WTC11 (cell line): ENCODE measurements at regions not wholly inside any gene's neighbourhood (a gene's known extent, or its start where the extent isn't known, plus 50 kb on each side); places are given as distances from the start of the nearest gene placed in this dataset.

Experiments used
- ATAC-seq: fragments of 200-7000 bp; cut with Tn5 transposase; 2 replicates; pipeline ENCODE4 v1.10.0; 2021; ENCODE audit warnings: mild to moderate bottlenecking, moderate library complexity
- CTCF ChIA-PET: fragments of 300-600 bp; sonication (Branson Sonifier 250); formaldehyde crosslinking; loops from one replicate; lab custom pipeline; 2021; ENCODE audit warnings: antibody characterized with exemption; lab: Charles Lee
- POLR2A ChIA-PET: fragments of 350-600 bp; sonication (Branson Sonifier 250); formaldehyde crosslinking; loops from one replicate; lab custom pipeline; 2021; ENCODE audit warnings: antibody characterized with exemption; lab: Charles Lee
- DNase-seq: peaks from one replicate; pipeline ENCODE4 v3.0.0; 2021; ENCODE audit warnings: low spot score
- H3K27ac Mint-ChIP-seq: 2 replicates; pipeline ENCODE4 v1.8.0; 2021; ENCODE audit warnings: mixed read lengths
- H3K27me3 Mint-ChIP-seq: 2 replicates; pipeline ENCODE4 v1.8.0; 2021; ENCODE audit warnings: low read depth, mild to moderate bottlenecking, moderate library complexity, mixed read lengths
- H3K36me3 Mint-ChIP-seq: 2 replicates; pipeline ENCODE4 v1.8.0; 2021; ENCODE audit warnings: mixed read lengths
- H3K4me1 Mint-ChIP-seq: 2 replicates; pipeline ENCODE4 v1.8.0; 2022; ENCODE audit warnings: mixed read lengths
- H3K4me3 Mint-ChIP-seq: 2 replicates; pipeline ENCODE4 v1.8.0; 2021; ENCODE audit warnings: mild to moderate bottlenecking, moderate library complexity, mixed read lengths
- H3K9me3 Mint-ChIP-seq: 2 replicates; pipeline ENCODE4 v1.8.0; 2021; ENCODE audit warnings: mixed read lengths
- CREB1 ChIP-seq: sonication (generic); formaldehyde crosslinking; IDR thresholded peaks from 2 replicates; pipeline ENCODE4 v1.8.0; 2023; ENCODE audit warnings: mild to moderate bottlenecking, missing genetic modification reagents
- ETV6 ChIP-seq: sonication (generic); formaldehyde crosslinking; IDR thresholded peaks from 2 replicates; pipeline ENCODE4 v1.8.1; 2022; ENCODE audit warnings: mild to moderate bottlenecking, missing genetic modification reagents
- GRHL2 ChIP-seq: fragments of 250-450 bp; sonication (Bioruptor Pico); IDR thresholded peaks from 2 replicates; pipeline ENCODE4 v1.8.0; 2022; ENCODE audit warnings: mild to moderate bottlenecking, moderate library complexity; ENCODE audit not compliant: insufficient replicate concordance, severe bottlenecking
- GTF2I ChIP-seq: fragments of 250-450 bp; sonication (Bioruptor Pico); conservative IDR thresholded peaks from 2 replicates; pipeline ENCODE4 v1.4.0; 2021; ENCODE audit warnings: mild to moderate bottlenecking
- JUN ChIP-seq: sonication (generic); formaldehyde crosslinking; IDR thresholded peaks from 2 replicates; pipeline ENCODE4 v1.8.0; 2023; ENCODE audit warnings: mild to moderate bottlenecking, missing genetic modification reagents
- NFYB ChIP-seq: sonication (generic); formaldehyde crosslinking; conservative IDR thresholded peaks from 2 replicates; pipeline ENCODE4 v1.8.0; 2022; ENCODE audit warnings: low read depth, missing genetic modification reagents
- NR1H2 ChIP-seq: sonication (generic); formaldehyde crosslinking; IDR thresholded peaks from 2 replicates; pipeline ENCODE4 v1.9.0; 2021; ENCODE audit warnings: mild to moderate bottlenecking, moderate library complexity, missing genetic modification reagents
- OVOL2 ChIP-seq: fragments of 250-450 bp; sonication (Bioruptor Pico); IDR thresholded peaks from 2 replicates; pipeline ENCODE4 v1.9.0; 2021; ENCODE audit warnings: mild to moderate bottlenecking, borderline replicate concordance
- SMAD4 ChIP-seq: sonication (generic); formaldehyde crosslinking; IDR thresholded peaks from 2 replicates; pipeline ENCODE4 v1.8.0; 2022; ENCODE audit warnings: mild to moderate bottlenecking, missing genetic modification reagents
- TP53 ChIP-seq: sonication (generic); formaldehyde crosslinking; IDR thresholded peaks from 2 replicates; pipeline ENCODE4 v1.8.1; 2023; ENCODE audit warnings: mild to moderate bottlenecking, missing genetic modification reagents
- ZNF138 ChIP-seq: sonication (generic); formaldehyde crosslinking; conservative IDR thresholded peaks from 2 replicates; pipeline ENCODE4 v1.8.1; 2022; ENCODE audit warnings: mild to moderate bottlenecking, moderate library complexity, missing genetic modification reagents
- ZNF317 ChIP-seq: sonication (generic); formaldehyde crosslinking; IDR thresholded peaks from 2 replicates; pipeline ENCODE4 v1.8.1; 2023; ENCODE audit warnings: low read depth, mild to moderate bottlenecking, moderate library complexity, missing genetic modification reagents, borderline replicate concordance
- ZNF396 ChIP-seq: fragments of 250-450 bp; sonication (Bioruptor Pico); IDR thresholded peaks from 2 replicates; pipeline ENCODE4 v1.8.0; 2021; ENCODE audit warnings: mild to moderate bottlenecking, moderate library complexity, borderline replicate concordance
- TF ChIP-seq, protein P1 (sequence below): fragments of 250-450 bp; sonication (Bioruptor Pico); IDR thresholded peaks from 2 replicates; pipeline ENCODE4 v1.9.0; 2021; ENCODE audit warnings: moderate library complexity, mild to moderate bottlenecking, inconsistent platforms, borderline replicate concordance
- TF ChIP-seq, protein P2 (sequence below): sonication (generic); formaldehyde crosslinking; IDR thresholded peaks from 2 replicates; pipeline ENCODE4 v1.8.1; 2022; ENCODE audit warnings: low read depth, mild to moderate bottlenecking, moderate library complexity, missing genetic modification reagents, borderline replicate concordance
- TF ChIP-seq, protein P3 (sequence below): sonication (generic); formaldehyde crosslinking; IDR thresholded peaks from 2 replicates; pipeline ENCODE4 v1.8.1; 2023; ENCODE audit warnings: mild to moderate bottlenecking, missing genetic modification reagents
- TF ChIP-seq, protein P4 (sequence below): sonication (generic); formaldehyde crosslinking; conservative IDR thresholded peaks from 2 replicates; pipeline ENCODE4 v1.8.1; 2022; ENCODE audit warnings: mild to moderate bottlenecking, missing genetic modification reagents
- TF ChIP-seq, protein P5 (sequence below): fragments of 250-450 bp; sonication (Bioruptor Pico); IDR thresholded peaks from 2 replicates; pipeline ENCODE4 v1.9.0; 2021; ENCODE audit warnings: mild to moderate bottlenecking

DNA sequence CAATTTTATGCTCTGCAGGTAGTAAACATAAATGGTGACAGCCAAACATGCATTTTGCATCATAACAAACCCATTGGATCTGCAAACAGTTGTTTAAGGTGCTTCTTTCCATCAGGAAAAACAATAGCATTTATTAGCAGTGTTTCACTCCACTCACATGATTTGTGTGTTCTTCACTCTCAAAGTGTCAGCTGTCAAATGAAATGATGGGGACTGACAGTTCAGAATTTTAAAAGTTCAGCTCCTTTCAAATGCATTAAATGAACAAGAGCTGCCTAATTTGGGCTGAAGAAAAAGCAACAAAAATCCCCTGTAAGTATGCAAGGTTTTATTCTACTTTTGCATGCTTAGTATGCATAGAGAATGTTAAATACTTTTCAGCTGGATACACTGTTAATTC lies 145.2 kb upstream of the CDIN1 start:
- no peak overlapping the region for H3K27ac Mint-ChIP-seq
- no peak for DNase-seq
- ATAC-seq: no peak
- TF ChIP-seq OVOL2 (CRISPR knock-in tag) (no peak), ETV6 (CRISPR knock-in tag) (no peak), CREB1 (no peak), GTF2I (CRISPR knock-in tag) (no peak), TP53 (no peak)
- TF ChIP-seq, protein P1, sequence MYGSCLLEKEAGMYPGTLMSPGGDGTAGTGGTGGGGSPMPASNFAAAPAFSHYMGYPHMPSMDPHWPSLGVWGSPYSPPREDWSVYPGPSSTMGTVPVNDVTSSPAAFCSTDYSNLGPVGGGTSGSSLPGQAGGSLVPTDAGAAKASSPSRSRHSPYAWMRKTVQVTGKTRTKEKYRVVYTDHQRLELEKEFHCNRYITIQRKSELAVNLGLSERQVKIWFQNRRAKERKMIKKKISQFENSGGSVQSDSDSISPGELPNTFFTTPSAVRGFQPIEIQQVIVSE: no peak
- TF ChIP-seq, protein P2, sequence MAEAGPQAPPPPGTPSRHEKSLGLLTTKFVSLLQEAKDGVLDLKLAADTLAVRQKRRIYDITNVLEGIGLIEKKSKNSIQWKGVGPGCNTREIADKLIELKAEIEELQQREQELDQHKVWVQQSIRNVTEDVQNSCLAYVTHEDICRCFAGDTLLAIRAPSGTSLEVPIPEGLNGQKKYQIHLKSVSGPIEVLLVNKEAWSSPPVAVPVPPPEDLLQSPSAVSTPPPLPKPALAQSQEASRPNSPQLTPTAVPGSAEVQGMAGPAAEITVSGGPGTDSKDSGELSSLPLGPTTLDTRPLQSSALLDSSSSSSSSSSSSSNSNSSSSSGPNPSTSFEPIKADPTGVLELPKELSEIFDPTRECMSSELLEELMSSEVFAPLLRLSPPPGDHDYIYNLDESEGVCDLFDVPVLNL (CRISPR knock-in tag): no peak
- no peaks in the 10 kb centered on the region for H3K9me3 Mint-ChIP-seq
- no peaks in the 10 kb centered on the region for H3K27me3 Mint-ChIP-seq
- no peaks in the 10 kb centered on the region for H3K4me1 Mint-ChIP-seq
- H3K36me3 Mint-ChIP-seq: no peaks in the 10 kb centered on the region
- no peak overlapping the region for H3K4me3 Mint-ChIP-seq
- POLR2A ChIA-PET: no interaction called here
- CTCF ChIA-PET: no interaction called here

DNA sequence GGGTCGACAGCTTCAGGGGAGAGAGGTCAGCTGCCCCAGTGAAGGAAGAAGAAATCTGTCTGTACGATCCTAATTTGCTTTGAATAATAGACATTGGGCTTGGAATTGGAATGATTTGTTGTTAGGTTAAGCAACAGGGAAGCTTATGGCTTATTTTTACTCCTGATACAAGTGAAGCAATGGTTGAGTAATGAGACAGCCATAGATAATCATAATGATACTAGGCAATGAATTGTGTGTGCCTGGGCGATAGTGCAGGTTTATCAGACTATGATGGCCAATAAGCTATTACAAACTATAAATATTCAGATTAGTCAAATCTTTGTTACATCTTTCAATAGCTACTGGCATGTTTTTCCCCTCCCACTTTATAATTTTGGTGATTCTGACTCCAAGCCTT lies 140.9 kb upstream of the CDIN1 start:
- POLR2A ChIA-PET: no interaction called here

DNA sequence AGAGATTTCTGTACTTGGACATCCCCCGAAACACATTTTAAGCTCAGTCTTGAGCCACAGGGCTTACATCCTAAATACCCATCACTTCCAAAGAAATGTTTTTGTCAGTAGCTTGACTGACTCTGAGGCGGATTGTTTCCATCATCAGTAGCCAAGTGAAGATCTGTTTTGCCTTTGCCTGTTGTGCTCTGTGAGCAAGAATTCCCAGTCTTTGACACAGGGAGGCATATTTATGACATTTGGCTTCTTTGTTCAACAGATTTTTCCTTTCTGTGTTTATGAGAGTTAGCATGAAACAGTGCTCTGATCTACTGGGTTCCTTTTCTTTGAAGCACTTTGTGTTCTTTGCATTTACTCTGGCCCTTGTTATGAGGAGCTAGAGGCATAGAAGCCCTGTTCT lies 132.1 kb upstream of the CDIN1 start:
- H3K36me3 Mint-ChIP-seq: no peaks in the 10 kb centered on the region
- no peak overlapping the region for H3K27ac Mint-ChIP-seq
- TF ChIP-seq JUN (CRISPR knock-in tag): no peak
- TF ChIP-seq NR1H2 (CRISPR knock-in tag): no peak
- TF ChIP-seq ZNF317 (CRISPR knock-in tag): no peak
- TF ChIP-seq ZNF138 (CRISPR knock-in tag): no peak
- TF ChIP-seq, protein P3, sequence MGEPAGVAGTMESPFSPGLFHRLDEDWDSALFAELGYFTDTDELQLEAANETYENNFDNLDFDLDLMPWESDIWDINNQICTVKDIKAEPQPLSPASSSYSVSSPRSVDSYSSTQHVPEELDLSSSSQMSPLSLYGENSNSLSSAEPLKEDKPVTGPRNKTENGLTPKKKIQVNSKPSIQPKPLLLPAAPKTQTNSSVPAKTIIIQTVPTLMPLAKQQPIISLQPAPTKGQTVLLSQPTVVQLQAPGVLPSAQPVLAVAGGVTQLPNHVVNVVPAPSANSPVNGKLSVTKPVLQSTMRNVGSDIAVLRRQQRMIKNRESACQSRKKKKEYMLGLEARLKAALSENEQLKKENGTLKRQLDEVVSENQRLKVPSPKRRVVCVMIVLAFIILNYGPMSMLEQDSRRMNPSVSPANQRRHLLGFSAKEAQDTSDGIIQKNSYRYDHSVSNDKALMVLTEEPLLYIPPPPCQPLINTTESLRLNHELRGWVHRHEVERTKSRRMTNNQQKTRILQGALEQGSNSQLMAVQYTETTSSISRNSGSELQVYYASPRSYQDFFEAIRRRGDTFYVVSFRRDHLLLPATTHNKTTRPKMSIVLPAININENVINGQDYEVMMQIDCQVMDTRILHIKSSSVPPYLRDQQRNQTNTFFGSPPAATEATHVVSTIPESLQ (CRISPR knock-in tag): no peak
- no peaks in the 10 kb centered on the region for H3K9me3 Mint-ChIP-seq
- no peak for DNase-seq
- CTCF ChIA-PET: no interaction called here
- H3K4me3 Mint-ChIP-seq: no peak overlapping the region
- no peaks in the 10 kb centered on the region for H3K27me3 Mint-ChIP-seq
- POLR2A ChIA-PET: no interaction called here
- no peak for ATAC-seq
- peaks cover 16% of the 10 kb centered on the region for H3K4me1 Mint-ChIP-seq

More for the DNA sequence above, 140.9 kb upstream of the CDIN1 start:
- Mint-ChIP-seq H3K9me3 (no peaks in the 10 kb centered on the region), H3K27ac (no peak overlapping the region), H3K4me3 (no peak overlapping the region), H3K27me3 (no peaks in the 10 kb centered on the region), H3K36me3 (no peaks in the 10 kb centered on the region), H3K4me1 (0 out of 2 replicates have a peak, but pooled peaks cover under 1% of the 10 kb centered on the region)
- CTCF ChIA-PET: no interaction called here
- ATAC-seq (no peak), DNase-seq (no peak)
- TF ChIP-seq GRHL2 (CRISPR knock-in tag) (no peak), SMAD4 (CRISPR knock-in tag) (no peak)
- TF ChIP-seq, protein P4, sequence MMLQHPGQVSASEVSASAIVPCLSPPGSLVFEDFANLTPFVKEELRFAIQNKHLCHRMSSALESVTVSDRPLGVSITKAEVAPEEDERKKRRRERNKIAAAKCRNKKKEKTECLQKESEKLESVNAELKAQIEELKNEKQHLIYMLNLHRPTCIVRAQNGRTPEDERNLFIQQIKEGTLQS: no peak

DNA sequence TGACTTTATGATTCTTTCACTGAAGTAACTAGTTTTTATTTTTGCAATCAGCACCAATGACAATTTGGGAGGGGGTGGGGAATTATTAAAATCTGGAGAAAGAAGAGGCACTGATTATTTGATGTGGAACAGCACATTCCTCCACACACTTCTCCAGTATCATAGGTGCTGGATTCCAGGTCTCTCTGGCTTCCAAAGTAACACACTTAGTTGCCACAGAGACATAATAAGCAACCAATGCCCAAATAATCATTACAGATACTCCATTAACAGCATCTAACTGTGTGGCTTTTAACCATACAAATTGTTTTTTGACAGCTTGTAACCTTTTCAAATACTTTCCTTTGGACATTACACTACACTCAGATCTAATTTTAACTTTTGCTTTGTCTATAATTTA lies 131.0 kb upstream of the CDIN1 start:
- H3K27ac Mint-ChIP-seq: no peak overlapping the region
- H3K27me3 Mint-ChIP-seq: no peaks in the 10 kb centered on the region
- H3K4me3 Mint-ChIP-seq: no peak overlapping the region
- DNase-seq: no peak
- H3K4me1 Mint-ChIP-seq: peaks cover 16% of the 10 kb centered on the region
- peaks cover 5% of the 10 kb centered on the region for H3K9me3 Mint-ChIP-seq
- TF ChIP-seq ZNF396: no peak
- TF ChIP-seq GTF2I (CRISPR knock-in tag): no peak
- TF ChIP-seq NFYB: no peak
- TF ChIP-seq, protein P5, sequence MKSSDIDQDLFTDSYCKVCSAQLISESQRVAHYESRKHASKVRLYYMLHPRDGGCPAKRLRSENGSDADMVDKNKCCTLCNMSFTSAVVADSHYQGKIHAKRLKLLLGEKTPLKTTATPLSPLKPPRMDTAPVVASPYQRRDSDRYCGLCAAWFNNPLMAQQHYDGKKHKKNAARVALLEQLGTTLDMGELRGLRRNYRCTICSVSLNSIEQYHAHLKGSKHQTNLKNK (CRISPR knock-in tag): no peak
- TF ChIP-seq, all 79 proteins: peak for 0
- ATAC-seq: no peak
- POLR2A ChIA-PET: no interaction called here
- CTCF ChIA-PET: interaction anchor here (1.2 kb wide), 1 partner anchor 52 kb away, joined by 3 read pairs; no protein-coding TSS in a partner anchor
- H3K36me3 Mint-ChIP-seq: no peaks in the 10 kb centered on the region
